Brain microvascular endothelial cell (primary cell): ENCODE measurements at regions not wholly inside any gene's neighbourhood (a gene's known extent, or its start where the extent isn't known, plus 50 kb on each side); places are given as distances from the start of the nearest gene placed in this dataset.

Source experiments
- DNase-seq: peaks from one replicate; pipeline ENCODE4 v3.0.0-alpha.2; 2020
- H3K27ac ChIP-seq: fragments of 250-450 bp; sonication (Bioruptor Pico); 2 replicates; pipeline ENCODE4 v1.5.1; 2020; ENCODE audit warnings: mild to moderate bottlenecking, moderate library complexity
- H3K27me3 ChIP-seq: fragments of 250-450 bp; sonication (Bioruptor Pico); replicated peaks from 2 replicates; pipeline ENCODE4 v1.5.1; 2020; ENCODE audit warnings: mild to moderate bottlenecking
- H3K36me3 ChIP-seq: fragments of 250-450 bp; sonication (Bioruptor Pico); replicated peaks from 2 replicates; pipeline ENCODE4 v1.5.1; 2020; ENCODE audit warnings: mild to moderate bottlenecking
- H3K4me3 ChIP-seq: 2 replicates; pipeline ENCODE4 v1.5.1; 2011; ENCODE audit warnings: low read depth, mild to moderate bottlenecking, control low read depth, low read length, moderate library complexity
- in situ Hi-C: cut with HindIII; loops from 2 replicates; pipeline ENCODE4 v1.10.0; 2017; ENCODE audit warnings: low sequenced_read_pairs, low pct_ligation_motif_present
- TF ChIP-seq, protein P1 (sequence below): IDR thresholded peaks from 2 replicates; pipeline ENCODE4 v1.5.1; 2011; ENCODE audit warnings: low read depth, mild to moderate bottlenecking, moderate library complexity, low read length, control low read depth, inconsistent platforms; ENCODE audit errors: missing control alignments

DNA sequence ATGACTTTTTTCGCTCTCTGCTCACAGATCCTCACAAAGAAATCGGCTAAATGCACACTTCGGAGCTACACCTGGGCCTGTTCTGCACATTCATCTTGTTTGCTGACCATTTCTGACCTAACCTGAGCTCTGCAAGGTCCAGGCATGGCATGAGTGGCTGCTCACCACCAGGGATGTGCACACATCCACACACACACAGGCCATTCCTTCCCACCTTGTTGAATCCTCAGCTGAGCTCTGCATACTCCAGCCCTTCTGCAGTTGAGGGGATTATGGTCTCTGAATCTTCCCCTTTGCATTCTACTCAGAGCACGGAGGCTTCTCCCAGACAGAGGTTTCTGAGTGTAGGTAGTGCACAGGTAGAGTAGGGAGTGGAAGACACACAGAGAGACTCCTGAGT is 411.9 kb upstream of the B3GAT1 start:
- H3K27ac ChIP-seq: no peak overlapping the region
- no peaks in the 10 kb centered on the region for H3K27me3 ChIP-seq
- in situ Hi-C loops: no loop called here
- DNase-seq: no peak
- TF ChIP-seq, protein P1, sequence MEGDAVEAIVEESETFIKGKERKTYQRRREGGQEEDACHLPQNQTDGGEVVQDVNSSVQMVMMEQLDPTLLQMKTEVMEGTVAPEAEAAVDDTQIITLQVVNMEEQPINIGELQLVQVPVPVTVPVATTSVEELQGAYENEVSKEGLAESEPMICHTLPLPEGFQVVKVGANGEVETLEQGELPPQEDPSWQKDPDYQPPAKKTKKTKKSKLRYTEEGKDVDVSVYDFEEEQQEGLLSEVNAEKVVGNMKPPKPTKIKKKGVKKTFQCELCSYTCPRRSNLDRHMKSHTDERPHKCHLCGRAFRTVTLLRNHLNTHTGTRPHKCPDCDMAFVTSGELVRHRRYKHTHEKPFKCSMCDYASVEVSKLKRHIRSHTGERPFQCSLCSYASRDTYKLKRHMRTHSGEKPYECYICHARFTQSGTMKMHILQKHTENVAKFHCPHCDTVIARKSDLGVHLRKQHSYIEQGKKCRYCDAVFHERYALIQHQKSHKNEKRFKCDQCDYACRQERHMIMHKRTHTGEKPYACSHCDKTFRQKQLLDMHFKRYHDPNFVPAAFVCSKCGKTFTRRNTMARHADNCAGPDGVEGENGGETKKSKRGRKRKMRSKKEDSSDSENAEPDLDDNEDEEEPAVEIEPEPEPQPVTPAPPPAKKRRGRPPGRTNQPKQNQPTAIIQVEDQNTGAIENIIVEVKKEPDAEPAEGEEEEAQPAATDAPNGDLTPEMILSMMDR: no peak
- no peaks in the 10 kb centered on the region for H3K36me3 ChIP-seq
- H3K4me3 ChIP-seq: no peak overlapping the region

DNA sequence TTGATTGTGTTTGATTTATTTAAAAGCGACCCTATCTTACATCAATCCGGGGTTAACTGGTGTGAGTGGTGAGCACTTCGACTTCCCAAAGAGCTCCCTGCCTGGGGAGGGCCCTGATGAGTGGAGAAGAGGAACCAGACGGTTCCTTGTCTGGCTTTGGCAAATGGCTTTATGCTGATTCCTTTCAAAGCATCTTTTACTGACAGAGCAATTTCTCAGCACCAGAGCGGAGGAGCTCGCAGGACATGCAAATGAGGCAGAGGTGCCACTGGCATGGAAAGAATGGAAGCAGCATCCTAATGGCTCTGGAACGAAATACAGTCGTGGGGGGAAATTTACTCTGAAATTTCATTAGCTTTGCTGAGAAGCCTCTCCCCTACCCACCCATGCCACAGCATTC is 410.9 kb upstream of the B3GAT1 start:
- no peak overlapping the region for H3K27ac ChIP-seq
- H3K27me3 ChIP-seq: no peaks in the 10 kb centered on the region
- no peak for DNase-seq
- H3K4me3 ChIP-seq: no peak overlapping the region
- no peaks in the 10 kb centered on the region for H3K36me3 ChIP-seq
- TF ChIP-seq, protein P1: no peak
- in situ Hi-C loops: no loop called here

DNA sequence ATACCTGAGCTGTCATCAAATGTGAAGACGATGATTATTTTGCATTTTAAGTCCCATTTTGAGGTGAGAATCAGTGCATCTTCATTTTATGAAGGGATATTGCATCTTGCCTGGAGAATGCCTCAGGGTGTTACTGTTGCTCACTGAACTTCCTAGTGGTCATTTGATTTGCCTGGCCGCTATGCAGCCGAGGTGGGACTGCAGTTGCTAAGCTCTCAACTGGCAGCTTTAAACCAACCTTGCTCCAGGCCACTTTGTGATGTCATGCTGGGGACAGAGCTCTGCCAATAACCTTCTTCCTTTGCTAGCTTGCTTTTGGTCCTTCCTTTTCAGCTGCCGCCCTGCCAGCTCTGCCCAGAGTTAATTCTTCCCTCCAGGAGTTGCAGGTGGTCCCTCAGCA is 409.4 kb upstream of the B3GAT1 start:
- H3K27ac ChIP-seq: no peak overlapping the region
- H3K27me3 ChIP-seq: no peaks in the 10 kb centered on the region
- TF ChIP-seq, protein P1: no peak
- H3K36me3 ChIP-seq: no peaks in the 10 kb centered on the region
- in situ Hi-C loops: no loop called here
- H3K4me3 ChIP-seq: no peak overlapping the region
- DNase-seq: no peak

DNA sequence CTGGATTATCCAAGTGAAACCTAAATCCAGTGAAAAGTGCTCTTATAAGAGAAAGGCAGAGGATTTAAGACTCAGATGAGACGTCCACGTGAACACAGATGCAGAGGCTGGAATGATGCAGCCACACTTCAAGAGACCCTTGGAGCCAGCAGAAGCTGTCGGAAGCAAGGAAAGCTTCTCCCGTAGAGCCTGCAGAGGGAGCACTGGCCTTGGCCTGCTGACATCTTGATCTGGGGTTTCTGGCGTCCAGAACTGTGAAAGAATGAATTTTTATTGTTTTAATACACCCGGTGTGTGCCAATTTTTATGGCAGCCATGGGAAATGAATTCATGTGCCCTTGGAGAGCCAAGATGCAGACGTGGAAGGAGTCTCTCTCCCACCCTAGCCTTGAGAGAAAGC is 407.0 kb upstream of the B3GAT1 start:
- Histone ChIP-seq H3K27me3 (no peaks in the 10 kb centered on the region), H3K27ac (no peak overlapping the region), H3K4me3 (no peak overlapping the region), H3K36me3 (no peaks in the 10 kb centered on the region)
- TF ChIP-seq, protein P1: no peak
- in situ Hi-C loops: no loop called here
- no peak for DNase-seq

DNA sequence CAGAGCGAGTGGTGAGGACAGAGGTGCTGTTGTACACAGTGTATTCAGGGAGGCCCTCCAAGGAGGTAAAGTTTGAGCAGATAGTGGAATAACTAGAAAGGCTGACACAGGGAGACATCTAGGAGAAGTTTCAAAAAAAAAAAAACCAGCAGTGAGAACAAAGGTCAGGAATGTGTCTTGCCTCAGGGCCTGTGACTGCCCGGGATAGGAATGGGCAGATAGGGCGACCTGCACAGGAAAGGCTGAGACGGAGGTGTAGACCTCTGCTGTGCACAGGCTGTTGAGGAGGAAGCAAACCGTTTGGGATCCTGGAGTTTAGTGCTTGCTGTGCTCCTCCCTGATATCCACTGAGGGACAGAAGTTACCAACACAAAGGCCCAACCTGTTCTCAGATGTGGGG is 406.5 kb upstream of the B3GAT1 start:
- Histone ChIP-seq H3K27ac (no peak overlapping the region), H3K27me3 (no peaks in the 10 kb centered on the region), H3K36me3 (no peaks in the 10 kb centered on the region), H3K4me3 (no peak overlapping the region)
- in situ Hi-C loops: no loop called here
- TF ChIP-seq, protein P1: no peak
- DNase-seq: no peak

DNA sequence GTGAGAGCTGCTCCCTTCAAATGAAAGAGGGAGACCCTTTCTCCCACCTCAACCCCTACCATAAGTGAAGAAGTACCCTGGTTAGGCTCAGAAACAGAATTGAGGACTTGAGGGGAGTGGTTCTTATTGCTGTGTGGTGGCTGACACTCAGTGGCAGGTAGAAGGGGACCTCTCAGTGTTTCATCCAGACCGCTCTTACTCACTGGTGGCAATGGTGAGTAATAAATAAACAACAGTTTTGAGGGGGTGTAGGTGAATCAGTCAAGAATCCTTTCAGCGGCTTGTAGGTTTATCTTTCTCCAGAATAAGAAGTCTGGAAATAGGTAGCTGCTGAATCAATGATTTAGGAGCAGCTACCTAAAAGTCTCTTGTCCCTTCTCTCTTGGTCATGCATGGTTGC is 403.4 kb upstream of the B3GAT1 start:
- no peaks in the 10 kb centered on the region for H3K27me3 ChIP-seq
- H3K4me3 ChIP-seq: no peak overlapping the region
- DNase-seq: no peak
- H3K36me3 ChIP-seq: no peaks in the 10 kb centered on the region
- in situ Hi-C loops: no loop called here
- H3K27ac ChIP-seq: no peak overlapping the region
- TF ChIP-seq, protein P1: no peak
